ENCODE measurements at regions not wholly inside any gene's neighbourhood (a gene's known extent, or its start where the extent isn't known, plus 50 kb on each side); places are given as distances from the start of the nearest gene placed in this dataset.
A peak's percentile ranks its signal among the peaks of the same experiment; 100 is the strongest.

- no peak for DNase-seq
Measured at GRCh38 chr14:94717808-94718207, 52.1 kb downstream of the GSC start.

GRCh38 chr14:94716976-94717375 lies 52.9 kb downstream of the GSC start:
- DNase-seq, result no peak

- DNase-seq, result no peak
Measured at GRCh38 chr14:94713115-94713514, 56.8 kb downstream of the GSC start.

- DNase-seq, result no peak
Measured at GRCh38 chr14:94710731-94711130, 59.2 kb downstream of the GSC start.

GRCh38 chr14:94707494-94707893 lies 62.4 kb downstream of the GSC start:
- no peak for DNase-seq

- DNase-seq, result no peak
Measured at GRCh38 chr14:94706133-94706532, 63.8 kb downstream of the GSC start.

- DNase-seq, result no peak
Measured at GRCh38 chr14:94702629-94703028, 67.3 kb downstream of the GSC start.

- DNase-seq, result no peak
Measured at GRCh38 chr14:94701861-94702370, 68.0 kb downstream of the GSC start.

GRCh38 chr14:94700336-94700735 lies 69.6 kb downstream of the GSC start:
- DNase-seq, result no peak

- DNase-seq, result no peak
Measured at GRCh38 chr14:94699831-94700230, 70.1 kb downstream of the GSC start.

- no peak for DNase-seq
Measured at GRCh38 chr14:94697773-94698556, 71.9 kb downstream of the GSC start.

- DNase-seq, result no peak
Measured at GRCh38 chr14:94696518-94696917, 73.4 kb downstream of the GSC start.

- no peak for DNase-seq
Measured at GRCh38 chr14:94695231-94695630, 74.7 kb downstream of the GSC start.

GRCh38 chr14:94691660-94692034 lies 78.3 kb downstream of the GSC start:
- no peak for DNase-seq

- DNase-seq, result no peak
Measured at GRCh38 chr14:94690896-94691659, 78.8 kb downstream of the GSC start.

GRCh38 chr14:94690486-94690885 lies 78.3 kb downstream of the SERPINA3 start:
- no peak for DNase-seq

GRCh38 chr14:94689985-94690400 lies 77.8 kb downstream of the SERPINA3 start:
- no peak for DNase-seq

- peak; percentile 9 to 66 for DNase-seq
Measured at GRCh38 chr14:94689218-94689984, 77.2 kb downstream of the SERPINA3 start.

GRCh38 chr14:94686511-94687160 lies 74.4 kb downstream of the SERPINA3 start:
- no peak for DNase-seq

- DNase-seq, result no peak
Measured at GRCh38 chr14:94685681-94686485, 73.7 kb downstream of the SERPINA3 start.

GRCh38 chr14:94685166-94685581 lies 73.0 kb downstream of the SERPINA3 start:
- no peak for DNase-seq

- DNase-seq, result no peak
Measured at GRCh38 chr14:94682736-94683135, 70.5 kb downstream of the SERPINA3 start.

Data from NCI-H187 (cell line).